Esophagus squamous epithelium (tissue), 5 donors: ENCODE measurements at regions not wholly inside any gene's neighbourhood (a gene's known extent, or its start where the extent isn't known, plus 50 kb on each side); places are given as distances from the start of the nearest gene placed in this dataset.
A peak's percentile ranks its signal among the peaks of the same experiment; 100 is the strongest.

Experiments used
- DNase-seq: peaks from one replicate; lab custom pipeline; 2025; lab: John Stamatoyannopoulos, UW
- H3K27ac ChIP-seq, 4 donors: fragments of 200-600 bp; sonication (generic); one replicate each; pipeline ENCODE4 v1.5.1; 2016 to 2019; ENCODE audit warnings: mild to moderate bottlenecking in 1 of 4
- H3K27me3 ChIP-seq, 4 donors: fragments of 200-600 bp; sonication (generic); 1 replicate in 3 of 4; 2 replicates in 1 of 4; pipeline versions ENCODE4 v1.5.1 to v1.6.0; 2017 to 2021; ENCODE audit warnings: antibody characterized with exemption in 1 of 4
- H3K36me3 ChIP-seq, 3 donors: fragments of 200-600 bp; sonication (generic); one replicate each; pipeline ENCODE4 v1.5.1; 2016 to 2019
- H3K4me1 ChIP-seq, 3 donors: fragments of 200-600 bp; sonication (generic); one replicate each; pipeline ENCODE4 v1.5.1; 2017 to 2019
- H3K4me3 ChIP-seq, 4 donors: fragments of 200-600 bp; sonication (generic); 1 replicate in 3 of 4; 2 replicates in 1 of 4; pipeline ENCODE4 v1.5.1; 2016 to 2019; ENCODE audit warnings: mild to moderate bottlenecking in 2 of 4, moderate library complexity in 1 of 4
- H3K9me3 ChIP-seq, 3 donors: fragments of 200-600 bp; sonication (generic); one replicate each; pipeline ENCODE4 v1.5.1; 2016 to 2019
- POLR2A ChIP-seq, 4 donors: fragments of 450-650 bp; IDR thresholded peaks; one replicate each; pipeline ENCODE4 v1.6.1; 2017; ENCODE audit warnings: antibody characterized with exemption in 4 of 4, mild to moderate bottlenecking in 4 of 4, moderate library complexity in 3 of 4
- WGBS, 2 donors: methylation state at CpG; one replicate each; pipeline ENCODE4 v1.1.5; 2018; 5-methylcytosine and 5-hydroxymethylcytosine counted together
- intact Hi-C: fragments of 100-400 bp; cut with DNase I; formaldehyde crosslinking; loops from one replicate; pipeline ENCODE4 v1.15.0; 2022
- TF ChIP-seq, protein P1 (sequence below), 6 experiments: fragments of 450-650 bp in 4 of 6; fragments of 200-600 bp in 2 of 6; sonication (generic) in 2 of 6; IDR thresholded peaks; one replicate each; pipeline ENCODE4 v1.5.1; 2016 to 2019; ENCODE audit warnings: antibody characterized with exemption in 6 of 6, mild to moderate bottlenecking in 4 of 6, moderate library complexity in 4 of 6
- donor health status: DM: yes; HTN: yes; CAD: no.

DNA sequence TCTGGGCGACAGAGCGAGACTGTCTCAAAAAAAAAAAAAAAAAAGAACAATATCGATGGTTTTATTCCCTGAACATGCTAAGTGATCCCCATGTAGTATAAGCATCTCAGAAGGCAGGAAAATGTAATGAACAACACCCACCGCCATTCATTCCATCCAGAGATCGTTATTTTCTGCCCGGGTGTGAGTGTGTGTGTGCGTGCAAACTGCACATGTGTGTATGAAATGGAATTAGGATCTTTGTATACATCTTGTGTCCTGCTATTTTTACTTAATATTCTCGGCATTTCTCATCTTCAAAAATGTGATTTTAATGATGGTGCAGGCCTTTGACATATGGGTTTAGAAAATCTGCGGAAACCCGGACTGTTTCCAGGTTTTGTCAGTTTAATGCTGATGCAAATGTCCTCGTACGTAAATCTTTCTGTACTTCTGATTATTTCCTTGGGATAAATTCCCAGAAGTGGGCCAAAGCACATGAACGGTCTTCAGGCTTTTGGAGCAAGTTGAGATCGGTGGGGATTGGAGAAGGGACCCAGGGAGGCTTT is 254.8 kb downstream of the SEC14L1 start:
- DNase-seq, result no peak
- Histone ChIP-seq H3K9me3 (no peaks in the 10 kb centered on the region), H3K4me3 (no peak overlapping the region), H3K27me3 (no peaks in the 10 kb centered on the region), H3K36me3 (peaks cover 0 to 29% (median 0%) of the 10 kb centered on the region in 3 donors), H3K27ac (peak overlapping the region in 3 of 4 donors; percentile 78 to 87 (median 81)), H3K4me1 (peaks cover 53 to 100% (median 54%) of the 10 kb centered on the region in 3 donors)
- intact Hi-C loops, result no loop called here
- WGBS, 2 donors, result 68 to 80% methylated on average over 14 of the region's 14 CpGs
- TF ChIP-seq, protein P1, sequence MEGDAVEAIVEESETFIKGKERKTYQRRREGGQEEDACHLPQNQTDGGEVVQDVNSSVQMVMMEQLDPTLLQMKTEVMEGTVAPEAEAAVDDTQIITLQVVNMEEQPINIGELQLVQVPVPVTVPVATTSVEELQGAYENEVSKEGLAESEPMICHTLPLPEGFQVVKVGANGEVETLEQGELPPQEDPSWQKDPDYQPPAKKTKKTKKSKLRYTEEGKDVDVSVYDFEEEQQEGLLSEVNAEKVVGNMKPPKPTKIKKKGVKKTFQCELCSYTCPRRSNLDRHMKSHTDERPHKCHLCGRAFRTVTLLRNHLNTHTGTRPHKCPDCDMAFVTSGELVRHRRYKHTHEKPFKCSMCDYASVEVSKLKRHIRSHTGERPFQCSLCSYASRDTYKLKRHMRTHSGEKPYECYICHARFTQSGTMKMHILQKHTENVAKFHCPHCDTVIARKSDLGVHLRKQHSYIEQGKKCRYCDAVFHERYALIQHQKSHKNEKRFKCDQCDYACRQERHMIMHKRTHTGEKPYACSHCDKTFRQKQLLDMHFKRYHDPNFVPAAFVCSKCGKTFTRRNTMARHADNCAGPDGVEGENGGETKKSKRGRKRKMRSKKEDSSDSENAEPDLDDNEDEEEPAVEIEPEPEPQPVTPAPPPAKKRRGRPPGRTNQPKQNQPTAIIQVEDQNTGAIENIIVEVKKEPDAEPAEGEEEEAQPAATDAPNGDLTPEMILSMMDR (IDR thresholded peaks at IDR 0.05), result no peak
- TF ChIP-seq POLR2A (IDR thresholded peaks at IDR 0.05), result no peak

DNA sequence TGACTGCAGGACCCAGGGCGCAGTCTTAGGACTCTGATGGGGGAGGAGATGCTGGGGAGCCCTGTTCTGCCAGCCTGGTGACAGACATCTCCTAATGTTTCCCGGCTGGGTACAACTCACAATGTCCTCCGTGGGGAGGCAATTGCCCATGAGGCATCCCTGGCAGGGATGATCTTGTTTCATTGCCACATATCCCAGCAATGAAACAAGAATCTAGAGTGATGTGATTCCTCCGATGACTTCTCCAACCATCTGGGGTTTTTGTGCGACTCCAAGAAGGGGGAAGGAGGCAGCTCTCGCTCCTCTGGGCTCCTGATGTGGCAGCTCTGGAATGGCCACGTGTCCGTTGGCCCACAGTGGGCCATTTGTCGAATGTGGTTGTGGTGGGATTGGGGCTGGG is 255.8 kb downstream of the SEC14L1 start:
- 62 to 86% methylated on average over 2 to 5 of the region's 9 CpGs for WGBS, 2 donors
- Histone ChIP-seq H3K4me3 (no peak overlapping the region), H3K36me3 (peaks cover 0 to 24% (median 0%) of the 10 kb centered on the region in 3 donors), H3K9me3 (no peaks in the 10 kb centered on the region), H3K27ac (peak overlapping the region; percentile 37 to 87 (median 80)), H3K27me3 (no peaks in the 10 kb centered on the region), H3K4me1 (peaks cover 49 to 100% (median 50%) of the 10 kb centered on the region in 3 donors)
- intact Hi-C loops, result no loop called here
- no peak for DNase-seq
- TF ChIP-seq, protein P1 (IDR thresholded peaks at IDR 0.05), result no peak
- TF ChIP-seq POLR2A (IDR thresholded peaks at IDR 0.05), result no peak

DNA sequence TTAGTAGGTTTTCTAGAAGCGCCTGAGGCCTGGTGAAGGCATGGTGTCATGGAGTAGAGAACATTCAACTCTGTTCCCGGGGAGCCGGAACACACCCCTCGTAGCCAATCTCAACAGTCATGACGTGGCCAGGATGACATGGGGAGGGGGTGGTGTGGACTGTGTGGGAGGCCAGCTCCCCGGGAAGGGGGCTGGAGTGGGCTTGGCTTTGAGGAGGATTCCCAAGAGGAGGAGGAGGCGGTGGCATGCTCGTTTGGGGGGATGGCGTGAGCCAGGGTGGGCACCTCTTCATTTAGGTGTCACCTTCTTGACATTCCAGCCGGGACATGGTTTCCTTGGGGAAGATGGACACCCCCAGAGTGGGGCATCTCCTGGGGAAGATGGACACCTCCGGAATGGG is 257.5 kb downstream of the SEC14L1 start:
- no peaks in the 10 kb centered on the region for H3K9me3 ChIP-seq
- intact Hi-C loops, result no loop called here
- peak overlapping the region in 3 of 4 donors; percentile 39 to 87 (median 81) for H3K27ac ChIP-seq
- 100% methylated on average over 1 of the region's 11 CpGs; no CpG with 5 or more reads in 1 of the 2 donors for WGBS, 2 donors
- no peaks in the 10 kb centered on the region for H3K27me3 ChIP-seq
- peaks cover 9 to 40% (median 10%) of the 10 kb centered on the region in 3 donors for H3K36me3 ChIP-seq
- no peak for TF ChIP-seq POLR2A (IDR thresholded peaks at IDR 0.05)
- TF ChIP-seq, protein P1 (IDR thresholded peaks at IDR 0.05), result no peak
- H3K4me1 ChIP-seq, result peaks cover 32 to 92% (median 36%) of the 10 kb centered on the region in 3 donors
- H3K4me3 ChIP-seq, result no peak overlapping the region
- DNase-seq, result no peak

DNA sequence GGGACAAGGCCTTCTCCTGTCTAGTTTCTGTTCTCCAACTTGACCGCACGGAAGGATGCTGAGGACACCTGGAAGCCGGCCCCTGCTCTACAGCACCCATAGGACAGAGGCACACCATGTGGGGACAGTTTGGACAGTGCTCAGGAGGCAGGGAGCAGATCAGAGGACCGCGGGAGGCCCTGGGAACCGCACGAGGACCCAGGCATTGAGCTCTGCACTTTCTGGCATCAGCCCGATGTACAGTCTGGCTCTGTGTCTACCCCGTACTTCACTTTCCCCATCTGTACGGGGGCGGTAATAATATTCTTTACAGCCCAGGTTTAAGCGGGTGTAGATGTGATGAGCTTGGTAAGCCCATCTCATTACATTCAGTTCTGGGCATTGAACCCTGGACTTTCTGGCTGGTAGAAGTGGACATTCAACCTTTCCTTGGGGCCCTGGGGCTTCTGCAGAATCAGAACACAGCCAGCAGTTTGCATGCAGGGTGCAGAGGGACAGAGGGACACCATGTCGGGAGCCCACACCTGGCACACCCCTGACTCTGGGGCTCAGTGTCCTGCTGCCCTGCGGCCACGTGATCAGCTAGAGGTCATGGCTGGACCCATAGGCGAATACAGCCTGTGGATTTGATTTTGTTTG is 258.7 kb downstream of the SEC14L1 start:
- Histone ChIP-seq H3K9me3 (no peaks in the 10 kb centered on the region), H3K27ac (peak overlapping the region; percentile 13 to 87 (median 76)), H3K4me1 (peaks cover 22 to 92% (median 36%) of the 10 kb centered on the region in 3 donors), H3K27me3 (no peaks in the 10 kb centered on the region), H3K4me3 (no peak overlapping the region), H3K36me3 (peaks cover 9 to 40% (median 11%) of the 10 kb centered on the region in 3 donors)
- 84 to 88% methylated on average over 10 to 15 of the region's 16 CpGs for WGBS, 2 donors
- DNase-seq, result no peak
- intact Hi-C loops, result no loop called here
- TF ChIP-seq, protein P1 (IDR thresholded peaks at IDR 0.05), result no peak
- no peak for TF ChIP-seq POLR2A (IDR thresholded peaks at IDR 0.05)

DNA sequence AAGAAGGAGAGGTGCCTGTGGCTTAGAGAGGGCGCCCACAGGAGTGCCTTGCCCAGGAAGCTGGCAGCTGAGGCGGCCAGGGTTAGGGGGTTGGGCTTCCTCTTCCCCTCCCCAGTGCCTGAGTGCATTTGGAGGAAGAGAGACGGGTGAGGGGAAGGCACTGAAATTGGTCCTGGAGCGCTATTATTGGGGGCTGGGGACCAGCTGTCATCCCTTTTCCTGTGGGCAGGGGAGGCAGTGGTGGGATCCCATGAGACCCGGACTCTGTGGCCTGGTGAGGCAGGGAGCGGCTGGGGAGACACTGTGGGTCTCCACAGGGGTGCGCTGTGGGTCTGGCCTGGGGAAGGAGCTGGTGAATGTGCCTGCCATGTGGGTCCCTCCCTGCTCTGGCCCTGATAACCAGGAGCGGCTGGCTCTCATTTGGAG is 259.7 kb downstream of the SEC14L1 start:
- no peak for DNase-seq

More for the DNA sequence above, 259.7 kb downstream of the SEC14L1 start:
- Histone ChIP-seq H3K4me3 (peak overlapping the region in 1 of 4 donors; percentile 40), H3K4me1 (peaks cover 20 to 92% (median 40%) of the 10 kb centered on the region in 3 donors), H3K27me3 (no peaks in the 10 kb centered on the region), H3K9me3 (no peaks in the 10 kb centered on the region), H3K36me3 (peaks cover 9 to 46% (median 11%) of the 10 kb centered on the region in 3 donors), H3K27ac (peak overlapping the region; percentile 13 to 87 (median 76))
- 55% methylated on average over 2 of the region's 8 CpGs; no CpG with 5 or more reads in 1 of the 2 donors for WGBS, 2 donors
- intact Hi-C loops, result no loop called here
- no peak for TF ChIP-seq POLR2A (IDR thresholded peaks at IDR 0.05)
- TF ChIP-seq, protein P1 (IDR thresholded peaks at IDR 0.05), result peak in 4 of 6 experiments; percentile 28 to 45 (median 35)
